Naive B cell (primary cell): ENCODE measurements at regions not wholly inside any gene's neighbourhood (a gene's known extent, or its start where the extent isn't known, plus 50 kb on each side); places are given as distances from the start of the nearest gene placed in this dataset.
"Not testable (repeated sequence)": the region's sequence is repeated elsewhere in the genome, so short reads cannot be mapped to it uniquely, and the experiment has no call there.

ENCODE experiments used
- ATAC-seq, 2 donors: fragments of 150-1000 bp; cut with Tn5 transposase; 2 replicates each; pipeline ENCODE4 v1.10.0; 2021; ENCODE audit warnings: low read depth in 2 of 2, mild to moderate bottlenecking in 2 of 2, moderate library complexity in 2 of 2
- DNase-seq: peaks from one replicate; pipeline ENCODE4 v3.0.0; 2022
- H3K27ac Mint-ChIP-seq, 6 donors: one replicate each; pipeline ENCODE4 v1.8.0; 2020 to 2022; ENCODE audit warnings: mild to moderate bottlenecking in 6 of 6, mixed read lengths in 6 of 6, moderate library complexity in 5 of 6, inconsistent platforms in 2 of 6
- H3K27me3 Mint-ChIP-seq, 3 donors: one replicate each; pipeline ENCODE4 v1.8.0; 2021 to 2022; ENCODE audit warnings: mixed read lengths in 3 of 3, mild to moderate bottlenecking in 1 of 3
- H3K36me3 Mint-ChIP-seq, 2 donors: one replicate each; pipeline ENCODE4 v1.8.0; 2020 to 2022; ENCODE audit warnings: mixed read lengths in 2 of 2, inconsistent platforms in 1 of 2, mild to moderate bottlenecking in 1 of 2
- H3K4me1 Mint-ChIP-seq, 3 donors: one replicate each; pipeline ENCODE4 v1.8.0; 2020 to 2022; ENCODE audit warnings: mixed read lengths in 3 of 3, inconsistent platforms in 1 of 3, mild to moderate bottlenecking in 1 of 3, moderate library complexity in 1 of 3
- H3K4me3 Mint-ChIP-seq, 8 donors: one replicate each; pipeline ENCODE4 v1.8.0; 2020 to 2022; ENCODE audit warnings: mild to moderate bottlenecking in 8 of 8, mixed read lengths in 8 of 8, moderate library complexity in 8 of 8, inconsistent platforms in 2 of 8
- H3K9me3 Mint-ChIP-seq, 7 donors: one replicate each; pipeline ENCODE4 v1.8.0; 2020 to 2022; ENCODE audit warnings: mixed read lengths in 7 of 7, mild to moderate bottlenecking in 5 of 7, inconsistent platforms in 2 of 7, moderate library complexity in 1 of 7

DNA sequence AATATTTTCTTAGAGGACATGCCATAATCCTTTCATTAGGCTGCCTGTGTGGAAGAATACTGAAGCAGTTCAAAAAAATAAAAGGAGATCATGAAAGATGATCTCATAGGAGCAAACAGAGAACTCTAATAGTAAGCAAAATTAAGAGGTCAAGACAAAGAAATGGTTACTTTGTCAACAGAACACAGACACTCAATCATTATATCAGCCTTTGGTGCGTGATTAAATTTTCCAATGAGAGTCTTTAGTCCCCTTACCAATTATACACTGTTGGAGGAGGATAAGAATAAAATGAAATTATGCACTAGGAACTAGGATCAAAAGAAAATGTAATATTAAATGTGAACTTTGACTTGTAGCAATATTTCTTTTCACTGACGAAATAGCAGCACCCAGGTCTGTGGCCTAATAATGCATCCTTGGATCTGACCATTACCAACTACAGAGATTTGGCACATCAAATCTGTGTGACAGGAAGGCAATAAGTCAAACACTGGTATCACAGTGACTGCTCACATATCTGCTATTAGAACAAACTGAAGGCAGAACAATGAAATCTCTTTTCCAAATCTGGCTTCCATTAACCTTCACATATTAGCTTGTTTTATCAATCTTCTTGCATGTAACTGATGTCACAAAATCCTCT, 1812.9 kb downstream of the PLA2G4A start:
- H3K27me3 Mint-ChIP-seq = no peaks in the 10 kb centered on the region
- no peaks in the 10 kb centered on the region for H3K4me1 Mint-ChIP-seq
- no peak overlapping the region for H3K27ac Mint-ChIP-seq
- peaks cover 0 to 2% (median 0%) of the 10 kb centered on the region in 7 donors for H3K9me3 Mint-ChIP-seq
- ATAC-seq (no peak), DNase-seq (no peak)
- no peaks in the 10 kb centered on the region for H3K36me3 Mint-ChIP-seq
- no peak overlapping the region for H3K4me3 Mint-ChIP-seq

DNA sequence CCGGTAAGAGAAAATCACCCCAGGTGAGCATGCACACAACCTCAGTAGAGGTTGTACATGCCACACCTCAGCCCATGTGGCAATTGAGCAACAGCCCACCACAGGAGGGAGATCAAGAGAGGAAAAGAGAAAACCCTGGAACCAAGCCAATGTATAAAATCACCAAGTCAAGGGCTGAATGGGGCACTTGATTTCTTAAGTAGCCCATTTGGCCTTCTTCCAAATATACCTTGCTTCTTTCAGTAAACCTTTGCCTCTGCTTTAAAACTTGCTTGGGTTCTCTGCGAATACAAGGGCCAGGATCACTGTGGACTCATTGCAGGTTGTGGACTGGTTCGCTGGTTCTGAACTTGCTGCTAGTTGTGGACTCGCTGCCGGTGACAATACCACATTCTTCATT, 1814.0 kb downstream of the PLA2G4A start:
- H3K4me3 Mint-ChIP-seq = no peak overlapping the region
- peaks cover 0 to 2% (median 0%) of the 10 kb centered on the region in 7 donors for H3K9me3 Mint-ChIP-seq
- H3K27ac Mint-ChIP-seq = no peak overlapping the region
- ATAC-seq = no peak
- no peaks in the 10 kb centered on the region for H3K4me1 Mint-ChIP-seq
- no peak for DNase-seq
- no peaks in the 10 kb centered on the region for H3K27me3 Mint-ChIP-seq
- H3K36me3 Mint-ChIP-seq = no peaks in the 10 kb centered on the region

GRCh38 chr1:188652678-188653077, 1823.9 kb downstream of the PLA2G4A start:
- Mint-ChIP-seq H3K36me3 (no peaks in the 10 kb centered on the region), H3K4me3 (no peak overlapping the region), H3K4me1 (no peaks in the 10 kb centered on the region), H3K27me3 (no peaks in the 10 kb centered on the region), H3K27ac (no peak overlapping the region), H3K9me3 (peaks cover 0 to 9% (median 1%) of the 10 kb centered on the region in 7 donors)
- DNase-seq = no peak
- no peak for ATAC-seq

- H3K9me3 Mint-ChIP-seq, H3K27ac Mint-ChIP-seq, H3K27me3 Mint-ChIP-seq, ATAC-seq, H3K4me1 Mint-ChIP-seq, H3K4me3 Mint-ChIP-seq, DNase-seq, H3K36me3 Mint-ChIP-seq: not testable (repeated sequence)
These were observed 1821.7 kb downstream of the BRINP3 start for GRCh38 chr1:188655966-188656365.

GRCh38 chr1:188660572-188660971, 1817.1 kb downstream of the BRINP3 start:
- Mint-ChIP-seq H3K36me3 (no peaks in the 10 kb centered on the region), H3K4me1 (no peaks in the 10 kb centered on the region), H3K27me3 (no peaks in the 10 kb centered on the region), H3K9me3 (no peaks in the 10 kb centered on the region), H3K4me3 (no peak overlapping the region), H3K27ac (no peak overlapping the region)
- DNase-seq (no peak), ATAC-seq (no peak)

DNA sequence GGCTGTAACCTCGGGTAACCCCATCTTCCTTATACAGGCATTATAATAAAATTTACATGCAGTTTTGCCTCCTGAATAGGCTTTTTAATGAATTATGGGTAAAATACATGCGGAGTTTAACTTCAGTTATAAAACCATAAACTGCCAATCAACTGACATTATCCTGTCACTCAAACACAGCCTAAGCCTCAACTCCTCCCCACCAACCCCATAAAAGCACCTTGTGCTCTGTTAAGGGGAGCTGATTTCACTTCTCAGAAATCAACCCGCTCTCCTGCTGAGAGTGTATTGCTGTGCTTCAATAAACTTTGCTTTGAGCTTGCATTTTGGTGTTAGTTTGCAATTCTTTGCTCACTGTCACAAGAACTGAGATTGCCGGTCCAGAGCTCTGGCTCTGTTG, 1812.2 kb downstream of the BRINP3 start:
- ATAC-seq (no peak), DNase-seq (no peak)
- H3K36me3 Mint-ChIP-seq = no peaks in the 10 kb centered on the region
- no peak overlapping the region for H3K4me3 Mint-ChIP-seq
- peaks cover 0 to 10% (median 3%) of the 10 kb centered on the region in 7 donors for H3K9me3 Mint-ChIP-seq
- H3K4me1 Mint-ChIP-seq = no peaks in the 10 kb centered on the region
- no peaks in the 10 kb centered on the region for H3K27me3 Mint-ChIP-seq
- H3K27ac Mint-ChIP-seq = no peak overlapping the region

DNA sequence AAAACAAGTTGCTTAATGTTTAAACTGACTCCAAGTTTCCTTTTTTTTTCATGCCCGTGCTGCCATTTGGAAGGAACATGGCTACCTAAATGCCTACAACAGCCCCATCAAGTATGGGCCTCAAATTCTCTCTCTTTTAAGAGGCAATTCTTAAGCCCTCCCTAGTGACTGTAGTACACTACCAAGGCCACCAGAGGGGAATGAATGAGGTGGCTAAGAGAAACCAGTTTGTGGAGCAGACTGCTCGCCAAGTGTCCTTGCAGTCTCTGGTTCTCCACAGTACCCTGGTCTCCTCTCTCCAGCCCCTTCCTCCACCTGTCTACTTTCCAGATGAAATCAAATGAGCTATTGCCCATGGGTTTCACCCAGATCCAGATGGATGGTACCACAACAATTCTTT, 1809.6 kb downstream of the BRINP3 start:
- DNase-seq (no peak), ATAC-seq (no peak)
- Mint-ChIP-seq H3K4me1 (no peaks in the 10 kb centered on the region), H3K4me3 (no peak overlapping the region), H3K9me3 (peaks cover 0 to 11% (median 3%) of the 10 kb centered on the region in 7 donors), H3K27ac (no peak overlapping the region), H3K36me3 (no peaks in the 10 kb centered on the region), H3K27me3 (no peaks in the 10 kb centered on the region)

- H3K27ac Mint-ChIP-seq = no peak overlapping the region
- H3K9me3 Mint-ChIP-seq = peaks cover 0 to 11% (median 3%) of the 10 kb centered on the region in 7 donors
- no peaks in the 10 kb centered on the region for H3K36me3 Mint-ChIP-seq
- no peak for ATAC-seq
- H3K4me3 Mint-ChIP-seq = no peak overlapping the region
- no peaks in the 10 kb centered on the region for H3K27me3 Mint-ChIP-seq
- no peak for DNase-seq
- H3K4me1 Mint-ChIP-seq = no peaks in the 10 kb centered on the region
These were observed 1807.8 kb downstream of the BRINP3 start for GRCh38 chr1:188669728-188670382.

DNA sequence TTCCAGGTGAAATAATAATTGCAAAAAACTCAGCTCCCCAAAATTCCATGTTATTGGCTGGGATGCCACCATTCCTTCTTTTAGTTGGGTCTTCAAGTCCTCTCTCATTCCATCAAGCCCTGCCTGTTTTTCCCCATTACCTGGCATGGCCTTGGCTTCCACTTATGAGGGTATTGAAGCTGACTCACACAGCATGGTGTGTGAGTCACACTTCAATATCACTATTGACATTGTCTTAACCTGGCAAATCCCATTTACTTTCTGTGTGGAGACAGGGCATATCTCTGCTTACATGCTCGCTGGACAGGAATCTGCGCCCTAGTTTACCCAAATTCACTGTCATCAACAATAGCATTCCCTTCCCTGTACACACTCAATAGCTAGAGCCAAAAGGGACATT, 1806.8 kb downstream of the BRINP3 start:
- DNase-seq (no peak), ATAC-seq (no peak)
- no peaks in the 10 kb centered on the region for H3K36me3 Mint-ChIP-seq
- H3K9me3 Mint-ChIP-seq = peaks cover 0 to 15% (median 3%) of the 10 kb centered on the region in 7 donors
- H3K27ac Mint-ChIP-seq = no peak overlapping the region
- no peaks in the 10 kb centered on the region for H3K4me1 Mint-ChIP-seq
- H3K27me3 Mint-ChIP-seq = no peaks in the 10 kb centered on the region
- no peak overlapping the region for H3K4me3 Mint-ChIP-seq

DNA sequence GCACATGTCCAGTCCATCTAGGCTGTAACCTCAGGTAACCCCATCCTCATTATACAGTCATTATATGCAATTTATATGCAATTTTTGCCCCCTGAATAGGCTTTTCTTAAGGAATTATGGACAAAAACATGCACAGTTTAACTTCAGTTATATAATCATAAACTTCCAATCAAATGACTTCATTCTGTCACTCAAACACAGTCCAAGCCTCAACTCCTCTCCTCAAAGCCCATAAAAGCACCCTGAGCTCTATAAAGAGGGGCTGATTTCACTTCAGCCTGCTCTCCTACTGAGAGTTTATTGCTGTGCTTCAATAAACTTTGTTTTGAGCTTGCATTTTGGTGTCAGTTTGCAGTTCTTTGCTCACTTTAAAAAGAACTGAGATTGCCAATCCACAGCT, 1805.5 kb downstream of the BRINP3 start:
- H3K27me3 Mint-ChIP-seq = no peaks in the 10 kb centered on the region
- ATAC-seq = no peak
- no peaks in the 10 kb centered on the region for H3K4me1 Mint-ChIP-seq
- no peak overlapping the region for H3K27ac Mint-ChIP-seq
- H3K36me3 Mint-ChIP-seq = no peaks in the 10 kb centered on the region
- no peak for DNase-seq
- no peak overlapping the region for H3K4me3 Mint-ChIP-seq
- peaks cover 0 to 7% (median 4%) of the 10 kb centered on the region in 7 donors for H3K9me3 Mint-ChIP-seq

- ATAC-seq (no peak), DNase-seq (no peak)
- H3K27me3 Mint-ChIP-seq = no peaks in the 10 kb centered on the region
- no peak overlapping the region for H3K4me3 Mint-ChIP-seq
- no peaks in the 10 kb centered on the region for H3K36me3 Mint-ChIP-seq
- no peak overlapping the region for H3K27ac Mint-ChIP-seq
- peaks cover 0 to 14% (median 4%) of the 10 kb centered on the region in 7 donors for H3K9me3 Mint-ChIP-seq
- no peaks in the 10 kb centered on the region for H3K4me1 Mint-ChIP-seq
These were observed 1788.1 kb downstream of the BRINP3 start for GRCh38 chr1:188689542-188689941.

- peaks cover 3 to 20% (median 8%) of the 10 kb centered on the region in 7 donors for H3K9me3 Mint-ChIP-seq
These were observed 1777.5 kb downstream of the BRINP3 start for GRCh38 chr1:188700116-188700515.

DNA sequence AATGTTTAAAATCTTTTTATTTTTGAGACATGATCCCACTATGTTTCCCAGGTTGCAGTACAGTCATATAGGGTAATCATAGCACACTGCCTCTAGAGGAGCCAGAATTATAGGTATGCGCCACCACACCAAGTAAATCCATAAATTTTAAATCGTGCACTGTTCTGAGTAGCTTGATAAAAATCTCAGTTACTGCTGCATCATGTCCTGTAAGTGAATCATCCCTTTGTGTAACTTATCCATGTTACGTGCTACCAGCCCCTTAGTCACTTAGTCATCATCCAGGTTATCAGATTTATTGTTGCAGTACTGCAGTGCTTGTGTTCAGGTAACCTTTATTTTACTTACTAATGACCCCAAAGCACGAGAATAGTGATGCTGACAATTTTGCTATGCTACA, 1770.9 kb downstream of the BRINP3 start:
- DNase-seq (no peak), ATAC-seq (no peak)
- Mint-ChIP-seq H3K36me3 (no peaks in the 10 kb centered on the region), H3K27me3 (no peaks in the 10 kb centered on the region), H3K4me1 (no peaks in the 10 kb centered on the region), H3K9me3 (peaks cover 0 to 14% (median 3%) of the 10 kb centered on the region in 7 donors), H3K27ac (no peak overlapping the region), H3K4me3 (no peak overlapping the region)

More at GRCh38 chr1:188700116-188700515, 1777.5 kb downstream of the BRINP3 start:
- Mint-ChIP-seq H3K4me3 (no peak overlapping the region), H3K27me3 (no peaks in the 10 kb centered on the region), H3K36me3 (no peaks in the 10 kb centered on the region), H3K4me1 (no peaks in the 10 kb centered on the region), H3K27ac (no peak overlapping the region)
- no peak for DNase-seq
- no peak for ATAC-seq

- Mint-ChIP-seq H3K4me1 (no peaks in the 10 kb centered on the region), H3K27me3 (no peaks in the 10 kb centered on the region), H3K9me3 (peaks cover 0 to 10% (median 1%) of the 10 kb centered on the region in 7 donors), H3K36me3 (no peaks in the 10 kb centered on the region), H3K4me3 (no peak overlapping the region), H3K27ac (no peak overlapping the region)
- DNase-seq (no peak), ATAC-seq (no peak)
These were observed 1768.7 kb downstream of the BRINP3 start for GRCh38 chr1:188708795-188709535.
